Ramos (cell line): ENCODE measurements at regions not wholly inside any gene's neighbourhood (a gene's known extent, or its start where the extent isn't known, plus 50 kb on each side); places are given as distances from the start of the nearest gene placed in this dataset.

Experiments used
- in situ Hi-C: fragments of 300-500 bp; cut with MboI; formaldehyde crosslinking; loops from one replicate; pipeline ENCODE4 v1.14.3; 2022; ENCODE audit warnings: low sequenced_read_pairs; ENCODE audit not compliant: unreplicated experiment

GRCh38 chr3:177976866-177977265 lies 559.4 kb upstream of the KCNMB2 start:
- in situ Hi-C loops = no loop called here

- in situ Hi-C loops = no loop called here
Observed at GRCh38 chr3:177977381-177978158, 558.7 kb upstream of the KCNMB2 start.

- in situ Hi-C loops = no loop called here
Observed at GRCh38 chr3:177978946-177979345, 557.3 kb upstream of the KCNMB2 start.

DNA sequence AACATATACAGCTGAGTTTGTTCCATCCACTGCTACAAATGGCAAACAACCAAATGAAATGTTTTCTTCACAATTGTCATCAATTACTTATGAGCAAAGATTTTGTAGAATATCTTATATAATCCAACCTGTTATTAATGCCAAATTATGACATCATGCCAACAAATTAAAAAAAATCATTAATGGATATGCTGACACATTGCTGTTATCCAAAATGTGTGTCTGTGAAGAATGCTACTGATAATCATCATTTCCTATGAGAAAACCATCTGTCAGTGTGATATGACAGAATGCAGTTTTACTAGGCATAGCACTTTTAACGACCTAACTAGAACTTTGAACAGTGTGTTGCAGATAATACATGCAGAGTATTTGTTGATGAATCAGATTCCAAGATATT lies 556.5 kb upstream of the KCNMB2 start:
- in situ Hi-C loops = no loop called here

GRCh38 chr3:177981576-177981975 lies 554.7 kb upstream of the KCNMB2 start:
- in situ Hi-C loops = no loop called here

DNA sequence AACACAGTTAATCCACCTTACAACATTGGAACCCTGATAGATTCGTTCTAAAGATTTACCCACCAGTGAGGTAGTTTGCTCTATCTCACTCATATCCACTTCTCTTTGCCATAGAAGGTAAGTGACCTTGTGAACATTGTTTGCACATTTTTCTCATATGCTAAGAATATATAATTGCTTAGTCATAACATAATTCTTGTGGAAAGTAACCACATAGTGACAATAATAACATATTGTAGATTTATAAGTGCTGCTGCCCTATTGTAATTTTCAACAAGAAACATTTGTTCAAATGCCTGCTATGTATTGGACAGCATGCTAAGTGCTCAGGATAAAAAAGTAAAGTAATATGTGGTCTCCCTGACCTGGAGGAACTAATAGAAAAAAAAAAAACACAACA lies 554.2 kb upstream of the KCNMB2 start:
- in situ Hi-C loops = no loop called here

GRCh38 chr3:177983320-177983719 lies 552.9 kb upstream of the KCNMB2 start:
- in situ Hi-C loops = no loop called here

GRCh38 chr3:177992993-177993970 lies 543.0 kb upstream of the KCNMB2 start:
- in situ Hi-C loops = no loop called here

- in situ Hi-C loops = no loop called here
Observed at GRCh38 chr3:177994976-177995375, 541.3 kb upstream of the KCNMB2 start.

- in situ Hi-C loops = no loop called here
Observed at GRCh38 chr3:177995381-177996085, 540.7 kb upstream of the KCNMB2 start.

GRCh38 chr3:178001670-178002101 lies 534.5 kb upstream of the KCNMB2 start:
- in situ Hi-C loops = no loop called here

DNA sequence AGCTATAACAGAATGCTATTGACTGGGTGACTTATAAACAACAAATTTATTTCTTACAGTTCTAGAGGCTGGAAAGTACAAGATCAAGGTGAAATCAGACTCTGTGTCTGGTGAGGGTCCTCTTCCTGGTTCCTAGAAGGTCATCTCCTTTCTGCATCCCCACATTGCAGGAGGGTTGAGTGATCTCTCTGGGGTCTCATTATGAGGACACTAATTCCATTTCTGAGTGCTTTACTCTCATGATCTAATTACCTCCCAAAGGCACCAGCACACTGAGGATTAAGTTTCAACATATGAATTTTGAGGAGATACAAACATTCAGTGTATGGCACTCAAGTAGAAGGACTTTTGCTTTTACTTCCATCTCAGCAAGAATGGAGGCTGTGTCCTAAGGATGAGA lies 534.1 kb upstream of the KCNMB2 start:
- in situ Hi-C loops = no loop called here

- in situ Hi-C loops = no loop called here
Observed at GRCh38 chr3:178003756-178004155, 532.5 kb upstream of the KCNMB2 start.

- in situ Hi-C loops = no loop called here
Observed at GRCh38 chr3:178005961-178006360, 530.3 kb upstream of the KCNMB2 start.

DNA sequence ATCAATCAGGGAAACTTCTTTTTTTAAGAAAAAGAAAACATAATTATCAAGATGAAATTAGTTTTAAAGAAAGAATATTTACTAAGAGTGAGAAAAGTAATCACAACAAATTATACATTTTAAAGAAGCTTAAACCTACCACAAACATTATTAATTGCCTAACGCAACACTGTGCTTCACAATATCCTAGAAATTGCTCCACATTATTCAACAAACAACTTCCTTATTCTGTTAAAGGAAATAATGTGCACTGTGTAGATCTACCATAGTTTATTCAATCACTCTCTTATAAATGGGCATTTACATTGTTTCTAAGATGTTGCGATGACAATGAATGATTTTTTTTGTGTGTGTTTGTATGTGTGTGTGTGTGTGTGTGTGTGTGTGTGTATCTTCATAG lies 525.9 kb upstream of the KCNMB2 start:
- in situ Hi-C loops = no loop called here

GRCh38 chr3:178019645-178020044 lies 516.6 kb upstream of the KCNMB2 start:
- in situ Hi-C loops = no loop called here

- in situ Hi-C loops = no loop called here
Observed at GRCh38 chr3:178022599-178022998, 513.6 kb upstream of the KCNMB2 start.

DNA sequence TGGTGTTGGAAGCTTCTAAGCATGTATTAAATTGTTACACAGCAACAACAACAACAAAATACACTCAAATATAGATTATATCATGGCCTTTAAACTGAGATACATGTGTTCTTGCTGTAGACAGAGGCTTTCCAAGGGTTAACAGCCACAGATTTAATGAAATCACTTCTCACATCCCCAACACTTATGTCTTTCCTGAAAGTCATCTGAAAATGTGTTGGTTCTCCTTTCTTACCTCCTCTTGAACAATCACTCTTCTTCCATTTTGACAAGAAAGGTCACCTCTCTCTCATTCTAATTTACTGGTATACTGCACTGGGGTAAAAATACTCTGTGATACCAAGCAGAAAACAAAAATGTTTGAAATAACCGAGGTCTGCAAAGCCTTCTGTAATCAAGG lies 507.3 kb upstream of the KCNMB2 start:
- in situ Hi-C loops = no loop called here

DNA sequence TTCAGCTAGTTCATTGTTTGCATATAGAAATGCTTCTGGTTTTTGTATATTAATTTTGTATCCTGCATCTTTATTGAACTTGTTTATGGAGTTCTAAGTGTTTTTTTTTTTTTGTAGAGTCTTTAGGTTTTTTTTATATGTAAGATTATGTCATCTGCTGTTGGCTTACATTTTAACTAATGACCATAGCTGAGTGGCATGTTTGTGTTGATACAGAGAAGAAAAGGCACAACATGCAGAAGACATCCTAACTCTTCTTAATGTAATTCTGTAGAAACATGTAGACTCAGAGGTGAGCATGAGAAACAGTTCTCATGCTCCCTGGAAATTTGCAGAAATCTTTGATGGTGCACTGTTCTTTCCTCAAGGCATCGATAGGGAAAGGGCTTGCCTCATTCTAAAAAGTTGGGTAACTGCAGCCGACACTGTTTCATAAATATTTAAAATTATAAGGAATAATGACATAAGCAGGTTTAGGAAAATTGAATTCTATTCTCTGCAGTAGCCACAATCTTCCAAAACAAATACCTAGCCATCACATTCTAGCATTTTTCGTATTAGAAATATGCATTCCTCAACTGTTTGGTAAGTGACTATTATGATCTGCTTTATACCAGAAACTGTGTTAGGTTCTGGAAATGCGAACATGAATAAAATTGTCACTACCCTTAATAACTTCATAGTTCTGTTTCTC lies 499.6 kb upstream of the KCNMB2 start:
- in situ Hi-C loops = no loop called here

- in situ Hi-C loops = no loop called here
Observed at GRCh38 chr3:178041931-178042330, 494.3 kb upstream of the KCNMB2 start.
